Right lung (tissue), 2 donors: ENCODE measurements at regions not wholly inside any gene's neighbourhood (a gene's known extent, or its start where the extent isn't known, plus 50 kb on each side); places are given as distances from the start of the nearest gene placed in this dataset.

Experiments used
- DNase-seq, 2 donors: peaks; one replicate each; pipeline ENCODE4 v3.0.0-alpha.2; 2013

- no peak for DNase-seq
These were observed 65.0 kb upstream of the TES start for GRCh38 chr7:116145245-116145852.

- no peak for DNase-seq
These were observed 62.2 kb upstream of the TES start for GRCh38 chr7:116148108-116148507.

DNA sequence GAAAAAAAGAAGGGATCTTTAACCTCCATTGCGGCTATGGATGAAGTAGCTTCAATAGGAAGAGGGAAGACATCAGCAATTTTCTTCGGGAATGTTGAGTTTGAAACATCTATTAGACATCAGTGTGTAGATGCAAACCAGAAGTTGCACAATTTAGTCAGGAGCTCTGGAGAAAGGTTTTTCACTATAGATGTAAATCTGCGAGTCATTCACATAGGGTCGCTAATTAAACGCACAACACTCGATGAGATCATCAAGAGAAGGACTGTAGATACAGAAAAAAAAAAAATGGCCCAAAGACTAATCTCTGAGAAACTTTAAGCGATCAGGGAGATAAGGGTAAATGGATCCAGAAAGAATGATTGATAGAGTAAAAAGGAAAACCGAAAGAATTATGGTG lies 61.7 kb upstream of the TES start:
- no peak for DNase-seq

DNA sequence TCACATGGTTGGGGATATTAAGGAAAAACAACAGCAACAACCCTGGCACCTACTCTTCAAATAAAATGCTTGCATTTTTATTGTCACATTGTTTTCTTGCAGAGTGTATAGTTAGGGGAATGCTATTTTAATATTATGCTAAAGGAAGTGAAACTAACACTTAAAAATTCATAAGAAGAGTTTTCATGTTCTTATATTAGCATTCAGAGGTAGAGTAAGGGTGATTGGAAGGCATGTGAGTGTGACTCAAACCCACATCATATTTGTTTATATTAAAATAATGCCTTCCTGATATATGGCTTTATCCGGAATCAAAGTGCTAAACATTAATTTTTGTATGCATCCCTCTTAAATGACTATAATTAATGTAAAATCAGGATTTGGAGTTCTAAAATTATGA lies 59.8 kb upstream of the TES start:
- no peak for DNase-seq

DNA sequence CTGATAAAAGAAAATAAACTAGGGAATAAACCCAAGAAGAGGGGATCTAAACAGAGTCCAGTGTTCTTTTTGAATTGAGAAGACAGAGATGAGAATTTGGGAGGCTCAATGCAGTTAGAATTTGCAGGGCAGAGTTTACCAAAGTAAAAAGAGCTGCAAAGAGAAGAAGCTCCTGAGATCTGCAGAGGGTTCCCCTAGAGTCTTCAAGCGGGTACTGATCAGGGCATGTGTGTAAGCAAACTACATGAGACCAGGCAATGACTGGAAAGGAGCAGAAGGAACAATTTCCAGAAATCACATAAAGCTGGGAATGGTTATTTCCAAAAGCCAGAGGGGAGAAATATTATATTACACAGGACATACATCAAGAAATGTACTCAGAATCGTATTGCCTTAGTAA lies 58.1 kb upstream of the TES start:
- no peak for DNase-seq

- no peak for DNase-seq
These were observed 57.3 kb upstream of the TES start for GRCh38 chr7:116153050-116153449.

- no peak for DNase-seq
These were observed 50.6 kb upstream of the TES start for GRCh38 chr7:116159711-116160110.
